Gastroesophageal sphincter (tissue), 3 donors: ENCODE measurements at regions not wholly inside any gene's neighbourhood (a gene's known extent, or its start where the extent isn't known, plus 50 kb on each side); places are given as distances from the start of the nearest gene placed in this dataset.

Experiments used
- CTCF ChIP-seq, 4 experiments: fragments of 200-600 bp in 2 of 4; fragments of 450-650 bp in 2 of 4; sonication (generic) in 1 of 4; IDR thresholded peaks; one replicate each; pipeline ENCODE4 v1.5.1; 2017 to 2019; ENCODE audit warnings: antibody characterized with exemption in 4 of 4, mild to moderate bottlenecking in 2 of 4, moderate library complexity in 2 of 4
- EP300 ChIP-seq: sonication (generic); formaldehyde crosslinking; IDR thresholded peaks from one replicate; pipeline ENCODE4 v1.6.1; 2017; ENCODE audit warnings: antibody characterized with exemption, mild to moderate bottlenecking
- POLR2A ChIP-seq, 2 donors: fragments of 450-650 bp; IDR thresholded peaks; one replicate each; pipeline ENCODE4 v1.6.1; 2017; ENCODE audit warnings: antibody characterized with exemption in 2 of 2, mild to moderate bottlenecking in 2 of 2, moderate library complexity in 1 of 2
- POLR2AphosphoS5 ChIP-seq: sonication (generic); formaldehyde crosslinking; IDR thresholded peaks from one replicate; pipeline ENCODE4 v1.6.1; 2017; ENCODE audit warnings: antibody characterized with exemption

GRCh38 chr2:21361957-21362486 lies 238.3 kb downstream of the TDRD15 start:
- no peak for TF ChIP-seq CTCF (IDR thresholded peaks at IDR 0.05)
- TF ChIP-seq EP300: no peak
- no peak for TF ChIP-seq POLR2A (IDR thresholded peaks at IDR 0.05)
- TF ChIP-seq POLR2AphosphoS5: no peak
